Neural progenitor cell (in vitro differentiated cells): ENCODE measurements at regions not wholly inside any gene's neighbourhood (a gene's known extent, or its start where the extent isn't known, plus 50 kb on each side); places are given as distances from the start of the nearest gene placed in this dataset.
"Not testable (repeated sequence)": the region's sequence is repeated elsewhere in the genome, so short reads cannot be mapped to it uniquely, and the experiment has no call there.

Experiments
- DNase-seq: peaks from one replicate; pipeline ENCODE4 v3.0.0-alpha.2; 2016; ENCODE audit warnings: low spot score
- H2AFZ ChIP-seq: fragments of 200-600 bp; sonication (generic); replicated peaks from 2 replicates; pipeline ENCODE4 v1.6.1; 2016; ENCODE audit warnings: antibody characterized with exemption
- H3F3A ChIP-seq: fragments of 200-600 bp; sonication (generic); 2 replicates; pipeline ENCODE4 v1.6.1; 2016; ENCODE audit warnings: antibody characterized with exemption, low read depth
- H3K27ac ChIP-seq: fragments of 200-600 bp; sonication (generic); 2 replicates; pipeline ENCODE4 v1.5.1; 2016; ENCODE audit warnings: mild to moderate bottlenecking
- H3K27me3 ChIP-seq: fragments of 200-600 bp; sonication (generic); 2 replicates; pipeline ENCODE4 v1.6.1; 2016; ENCODE audit warnings: mild to moderate bottlenecking, moderate library complexity
- H3K36me3 ChIP-seq: fragments of 200-600 bp; sonication (generic); 2 replicates; pipeline ENCODE4 v1.5.1; 2016
- H3K4me1 ChIP-seq: fragments of 200-600 bp; sonication (generic); 2 replicates; pipeline ENCODE4 v1.6.1; 2016; ENCODE audit warnings: mixed run types
- H3K4me2 ChIP-seq: fragments of 200-600 bp; sonication (generic); 2 replicates; pipeline ENCODE4 v1.6.1; 2016
- H3K4me3 ChIP-seq: fragments of 200-600 bp; sonication (generic); 2 replicates; pipeline ENCODE4 v1.5.1; 2016
- H3K79me2 ChIP-seq: fragments of 200-600 bp; sonication (generic); 2 replicates; pipeline ENCODE4 v1.6.1; 2016; ENCODE audit warnings: low read depth
- H3K9ac ChIP-seq: fragments of 200-600 bp; sonication (generic); 2 replicates; pipeline ENCODE4 v1.6.1; 2016
- H3K9me3 ChIP-seq: fragments of 200-600 bp; sonication (generic); 2 replicates; pipeline ENCODE4 v1.5.1; 2016; ENCODE audit warnings: low read depth
- H4K20me1 ChIP-seq: fragments of 200-600 bp; sonication (generic); 2 replicates; pipeline ENCODE4 v1.6.1; 2016; ENCODE audit warnings: low read depth
- H3K27ac Mint-ChIP-seq: 3 replicates; pipeline ENCODE4 v1.8.0; 2021; ENCODE audit warnings: mixed read lengths
- H3K27me3 Mint-ChIP-seq: 2 replicates; pipeline ENCODE4 v1.8.0; 2022; ENCODE audit warnings: low read depth, mild to moderate bottlenecking, inconsistent platforms, moderate library complexity, mixed read lengths; ENCODE audit not compliant: insufficient read depth
- H3K36me3 Mint-ChIP-seq: 3 replicates; pipeline ENCODE4 v1.8.0; 2021; ENCODE audit warnings: mixed read lengths
- H3K4me1 Mint-ChIP-seq: 3 replicates; pipeline ENCODE4 v1.8.0; 2021; ENCODE audit warnings: mixed read lengths
- H3K4me3 Mint-ChIP-seq: 3 replicates; pipeline ENCODE4 v1.8.0; 2021; ENCODE audit warnings: mild to moderate bottlenecking, moderate library complexity, mixed read lengths
- H3K9me3 Mint-ChIP-seq: 3 replicates; pipeline ENCODE4 v1.8.0; 2020; ENCODE audit warnings: mixed read lengths
- CTCF ChIP-seq: fragments of 200-600 bp; sonication (generic); IDR thresholded peaks from 2 replicates; pipeline ENCODE4 v1.5.1; 2017; ENCODE audit warnings: antibody characterized with exemption, mild to moderate bottlenecking
- EZH2 ChIP-seq: fragments of 200-600 bp; sonication (generic); IDR thresholded peaks from 2 replicates; pipeline ENCODE4 v1.6.1; 2017; ENCODE audit warnings: antibody characterized with exemption, mild to moderate bottlenecking, moderate library complexity
- EZH2phosphoT487 ChIP-seq: fragments of 200-600 bp; sonication (generic); IDR thresholded peaks from 2 replicates; pipeline ENCODE4 v1.6.1; 2017; ENCODE audit warnings: antibody characterized with exemption

DNA sequence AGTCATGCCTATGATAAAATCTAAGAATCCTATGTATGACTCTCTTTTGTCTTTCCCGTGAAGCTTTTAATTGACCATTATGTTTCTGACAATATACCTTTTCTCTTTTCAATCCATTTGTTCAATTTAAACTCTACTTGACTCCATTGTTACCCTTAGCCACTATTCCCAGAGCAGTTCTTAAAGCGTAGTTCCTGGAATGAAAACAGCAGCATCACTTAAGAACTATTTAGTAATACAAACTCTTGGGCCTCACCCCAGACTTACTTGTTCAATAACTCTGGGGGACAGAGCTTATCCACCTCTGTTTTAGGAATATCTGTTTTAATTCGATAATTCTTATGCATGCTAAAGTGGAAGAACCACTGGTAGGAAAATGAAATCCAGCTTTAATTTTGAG lies 358.4 kb downstream of the PRR32 start:
- Histone ChIP-seq H2AFZ (no peak overlapping the region), H3F3A (no peaks in the 10 kb centered on the region), H3K9ac (no peak overlapping the region), H3K79me2 (no peaks in the 10 kb centered on the region), H3K27me3 (no peaks in the 10 kb centered on the region), H3K4me1 (no peaks in the 10 kb centered on the region), H3K27ac (peak overlapping the region; percentile 67), H4K20me1 (no peaks in the 10 kb centered on the region), H3K4me2 (no peak overlapping the region), H3K9me3 (peaks cover 7% of the 10 kb centered on the region), H3K4me3 (no peak overlapping the region), H3K36me3 (no peaks in the 10 kb centered on the region)
- no peak overlapping the region for H3K27ac Mint-ChIP-seq
- no peak overlapping the region for H3K4me3 Mint-ChIP-seq
- H3K4me1 Mint-ChIP-seq = no peaks in the 10 kb centered on the region
- no peaks in the 10 kb centered on the region for H3K9me3 Mint-ChIP-seq
- no peak for TF ChIP-seq EZH2
- H3K36me3 Mint-ChIP-seq = no peaks in the 10 kb centered on the region
- DNase-seq = peak; percentile 11
- H3K27me3 Mint-ChIP-seq = no peaks in the 10 kb centered on the region

DNA sequence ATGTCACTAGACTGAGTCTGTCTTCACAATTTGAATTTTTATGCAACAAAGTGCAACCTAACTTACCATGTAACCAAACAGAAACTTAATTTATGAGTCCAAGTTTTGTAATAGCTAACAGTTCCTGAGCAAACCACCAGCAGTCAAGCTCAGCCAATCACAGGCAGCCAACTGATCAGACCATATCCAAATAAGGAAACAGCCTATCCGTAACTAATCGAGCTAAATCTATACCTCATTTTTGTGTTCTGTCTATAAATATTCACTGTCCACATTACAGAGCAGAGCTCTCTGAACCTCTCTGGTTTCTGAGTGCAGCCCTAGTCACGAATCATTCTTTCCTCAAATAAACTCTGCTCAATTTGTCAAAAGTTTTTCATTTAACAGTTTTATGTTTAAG lies 367.6 kb downstream of the PRR32 start:
- Mint-ChIP-seq H3K4me3 (no peak overlapping the region), H3K9me3 (no peaks in the 10 kb centered on the region)

GRCh38 chrX:127190381-127190780 lies 370.9 kb downstream of the PRR32 start:
- Histone ChIP-seq H3F3A (no peaks in the 10 kb centered on the region), H3K4me1 (no peaks in the 10 kb centered on the region), H3K79me2 (no peaks in the 10 kb centered on the region), H3K27me3 (no peaks in the 10 kb centered on the region), H3K27ac (no peak overlapping the region), H3K4me3 (no peak overlapping the region), H3K36me3 (no peaks in the 10 kb centered on the region), H3K4me2 (no peak overlapping the region), H4K20me1 (no peaks in the 10 kb centered on the region), H3K9ac (no peak overlapping the region), H3K9me3 (peaks cover 7% of the 10 kb centered on the region), H2AFZ (no peak overlapping the region)
- Mint-ChIP-seq H3K27me3 (peaks cover 2% of the 10 kb centered on the region), H3K4me3 (no peak overlapping the region), H3K9me3 (no peaks in the 10 kb centered on the region), H3K4me1 (no peaks in the 10 kb centered on the region), H3K36me3 (no peaks in the 10 kb centered on the region), H3K27ac (no peak overlapping the region)
- DNase-seq = no peak
- no peak for TF ChIP-seq CTCF
- TF ChIP-seq EZH2phosphoT487 = no peak
- TF ChIP-seq EZH2 = no peak

More for the DNA sequence above, 367.6 kb downstream of the PRR32 start:
- Histone ChIP-seq H3K4me3 (no peak overlapping the region), H4K20me1 (no peaks in the 10 kb centered on the region), H3K27ac (no peak overlapping the region), H3K9ac (no peak overlapping the region), H3F3A (no peaks in the 10 kb centered on the region), H3K27me3 (no peaks in the 10 kb centered on the region), H3K36me3 (no peaks in the 10 kb centered on the region), H2AFZ (no peak overlapping the region), H3K9me3 (peaks cover 7% of the 10 kb centered on the region), H3K79me2 (no peaks in the 10 kb centered on the region), H3K4me2 (no peak overlapping the region), H3K4me1 (no peaks in the 10 kb centered on the region)
- Mint-ChIP-seq H3K4me1 (no peaks in the 10 kb centered on the region), H3K36me3 (no peaks in the 10 kb centered on the region), H3K27me3 (peaks cover 2% of the 10 kb centered on the region), H3K27ac (no peak overlapping the region)
- TF ChIP-seq EZH2phosphoT487 = no peak
- TF ChIP-seq CTCF = no peak
- TF ChIP-seq EZH2 = no peak
- DNase-seq = no peak

DNA sequence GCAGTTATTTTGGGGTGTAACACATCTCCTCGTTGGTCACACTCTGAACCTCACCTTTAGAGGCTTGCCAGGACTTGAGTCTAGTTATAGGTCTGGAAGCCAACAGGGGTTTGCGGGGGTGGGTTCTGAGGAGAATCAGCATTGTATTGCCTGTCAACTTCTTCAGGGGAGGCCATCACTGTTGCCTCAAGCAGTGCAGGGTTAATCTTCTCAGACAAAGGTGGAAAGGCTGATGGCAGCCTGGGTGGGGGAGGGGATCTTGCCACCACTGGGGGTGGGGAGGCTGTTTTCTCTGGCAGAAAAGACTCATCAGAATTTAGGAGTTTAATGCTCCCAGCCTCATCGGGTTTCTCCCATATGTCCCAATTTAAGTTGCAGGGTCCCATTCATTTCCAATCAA lies 387.8 kb downstream of the PRR32 start:
- Histone ChIP-seq H3F3A (peaks cover 5% of the 10 kb centered on the region), H4K20me1 (no peaks in the 10 kb centered on the region), H3K9me3 (peaks cover 11% of the 10 kb centered on the region), H3K4me1 (peaks cover 17% of the 10 kb centered on the region), H3K79me2 (no peaks in the 10 kb centered on the region), H3K27ac (peak overlapping the region; percentile 46), H3K4me3 (no peak overlapping the region), H2AFZ (no peak overlapping the region), H3K9ac (no peak overlapping the region), H3K27me3 (no peaks in the 10 kb centered on the region), H3K4me2 (no peak overlapping the region), H3K36me3 (no peaks in the 10 kb centered on the region)
- peak overlapping the region; percentile 61 for H3K27ac Mint-ChIP-seq
- DNase-seq = peak; percentile 73
- H3K4me1 Mint-ChIP-seq = peaks cover 14% of the 10 kb centered on the region
- no peaks in the 10 kb centered on the region for H3K27me3 Mint-ChIP-seq
- no peak overlapping the region for H3K4me3 Mint-ChIP-seq
- peaks cover 15% of the 10 kb centered on the region for H3K9me3 Mint-ChIP-seq
- TF ChIP-seq EZH2phosphoT487 = no peak
- no peaks in the 10 kb centered on the region for H3K36me3 Mint-ChIP-seq

DNA sequence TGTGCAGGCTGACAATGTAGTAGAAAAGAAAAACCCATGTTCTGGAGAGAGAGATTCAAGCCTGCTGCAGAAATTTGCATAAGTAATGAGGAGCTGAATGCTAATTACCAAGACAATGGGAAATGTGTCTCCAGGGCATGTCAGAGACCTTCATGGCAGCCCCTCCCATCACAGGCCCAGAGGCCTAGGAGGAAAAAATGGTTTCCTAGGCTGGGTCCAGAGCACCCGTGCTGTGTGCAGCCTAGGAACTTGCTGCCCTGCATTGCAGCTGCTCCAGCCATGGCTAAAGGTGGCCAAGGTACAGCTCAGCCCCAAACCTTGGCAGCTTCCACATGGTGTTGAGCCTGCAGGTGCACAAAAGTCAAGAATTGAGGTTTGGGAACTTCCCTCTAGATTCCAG lies 402.3 kb downstream of the PRR32 start:
- H3K36me3 ChIP-seq, H2AFZ ChIP-seq, H3K79me2 ChIP-seq, H3K27me3 Mint-ChIP-seq, H3K9ac ChIP-seq, H3K4me3 Mint-ChIP-seq, H3K27me3 ChIP-seq, H3K36me3 Mint-ChIP-seq, H3K4me1 ChIP-seq, H4K20me1 ChIP-seq, H3K4me1 Mint-ChIP-seq, H3K4me2 ChIP-seq, H3K4me3 ChIP-seq, DNase-seq, H3F3A ChIP-seq, H3K27ac Mint-ChIP-seq, H3K27ac ChIP-seq: not testable (repeated sequence)
- peaks cover 17% of the 10 kb centered on the region for H3K9me3 ChIP-seq
- peaks cover 18% of the 10 kb centered on the region for H3K9me3 Mint-ChIP-seq
